Keratinocyte (primary cell): ENCODE measurements at regions not wholly inside any gene's neighbourhood (a gene's known extent, or its start where the extent isn't known, plus 50 kb on each side); places are given as distances from the start of the nearest gene placed in this dataset.

Source experiments
- DNase-seq: peaks from one replicate; pipeline ENCODE4 v3.0.0-alpha.2; 2011; ENCODE audit warnings: low read depth, missing footprints, low spot score
- FAIRE-seq: peaks from 2 replicates; lab custom pipeline; 2011; peaks lifted over from hg19 to GRCh38; lab: Jason Lieb, UNC
- H2AFZ ChIP-seq: 2 replicates; pipeline ENCODE4 v1.6.0; 2012; ENCODE audit warnings: low read length, control low read depth, inconsistent platforms; ENCODE audit not compliant: control insufficient read depth
- H3K27ac ChIP-seq: 2 replicates; pipeline ENCODE4 v1.5.1; 2011; ENCODE audit warnings: low read length; ENCODE audit not compliant: control insufficient read depth, insufficient read depth
- H3K27me3 ChIP-seq: 3 replicates; pipeline ENCODE4 v1.6.0; 2011; ENCODE audit warnings: low read length; ENCODE audit not compliant: control insufficient read depth, insufficient read depth; ENCODE audit errors: extremely low read depth
- H3K36me3 ChIP-seq, 2 experiments: 2 replicates in 1 of 2; 3 replicates in 1 of 2; pipeline ENCODE4 v1.5.1; 2011; ENCODE audit warnings: low read length in 2 of 2, mild to moderate bottlenecking in 1 of 2; ENCODE audit not compliant: control insufficient read depth in 2 of 2, insufficient read depth in 2 of 2; ENCODE audit errors: extremely low read depth in 1 of 2
- H3K4me1 ChIP-seq: 3 replicates; pipeline ENCODE4 v1.5.1; 2011; ENCODE audit warnings: low read length; ENCODE audit not compliant: control insufficient read depth, insufficient read depth; ENCODE audit errors: extremely low read depth
- H3K4me2 ChIP-seq: 3 replicates; pipeline ENCODE4 v1.6.0; 2011; ENCODE audit warnings: low read depth, low read length; ENCODE audit not compliant: control insufficient read depth, insufficient read depth; ENCODE audit errors: extremely low read depth
- H3K4me3 ChIP-seq, 3 experiments: fragments of 200-600 bp in 1 of 3; sonication (generic) in 1 of 3; 2 replicates in 2 of 3; 3 replicates in 1 of 3; pipeline ENCODE4 v1.5.1; 2011 to 2016; ENCODE audit warnings: low read length in 3 of 3, mild to moderate bottlenecking in 3 of 3, control low read depth in 2 of 3, inconsistent platforms in 1 of 3, low read depth in 1 of 3, mixed read lengths in 1 of 3, mixed run types in 1 of 3, moderate library complexity in 1 of 3; ENCODE audit not compliant: control insufficient read depth in 2 of 3, insufficient read depth in 2 of 3; ENCODE audit errors: extremely low read depth in 1 of 3
- H3K79me2 ChIP-seq: 2 replicates; pipeline ENCODE4 v1.6.0; 2012; ENCODE audit warnings: low read length; ENCODE audit not compliant: control insufficient read depth, insufficient read depth
- H3K9ac ChIP-seq: 3 replicates; pipeline ENCODE4 v1.6.0; 2011; ENCODE audit warnings: low read length; ENCODE audit not compliant: control insufficient read depth, insufficient read depth; ENCODE audit errors: extremely low read depth
- H3K9me1 ChIP-seq: 3 replicates; pipeline ENCODE4 v1.6.0; 2011; ENCODE audit warnings: low read length; ENCODE audit not compliant: control insufficient read depth, insufficient read depth; ENCODE audit errors: extremely low read depth
- H3K9me3 ChIP-seq: 2 replicates; pipeline ENCODE4 v1.5.1; 2012; ENCODE audit warnings: low read depth, low read length; ENCODE audit not compliant: control insufficient read depth
- H4K20me1 ChIP-seq: 3 replicates; pipeline ENCODE4 v1.6.0; 2011; ENCODE audit warnings: low read length; ENCODE audit not compliant: control insufficient read depth, insufficient read depth; ENCODE audit errors: extremely low read depth
- EZH2 ChIP-seq: IDR thresholded peaks from one replicate; pipeline ENCODE4 v1.6.1; 2012; ENCODE audit warnings: inconsistent platforms, mild to moderate bottlenecking, low read length, moderate library complexity
- dilution Hi-C: fragments of 300-500 bp; cut with MboI; formaldehyde crosslinking; loops from one replicate; pipeline ENCODE4 v1.7.0; 2020; ENCODE audit warnings: low sequenced_read_pairs; ENCODE audit not compliant: extremely low pct_ligation_motif_present
- TF ChIP-seq, protein P1 (sequence below), 3 experiments: IDR thresholded peaks in 1 of 3; conservative IDR thresholded peaks in 1 of 3; optimal IDR thresholded peaks in 1 of 3; 2 replicates in 2 of 3; 3 replicates in 1 of 3; pipeline versions ENCODE3 to v1.5.1; 2011; ENCODE audit warnings: low read length in 3 of 3, mild to moderate bottlenecking in 3 of 3, moderate library complexity in 2 of 3, control low read depth in 1 of 3, inconsistent platforms in 1 of 3; ENCODE audit not compliant: insufficient read depth in 2 of 3; ENCODE audit errors: extremely low read depth in 1 of 3

DNA sequence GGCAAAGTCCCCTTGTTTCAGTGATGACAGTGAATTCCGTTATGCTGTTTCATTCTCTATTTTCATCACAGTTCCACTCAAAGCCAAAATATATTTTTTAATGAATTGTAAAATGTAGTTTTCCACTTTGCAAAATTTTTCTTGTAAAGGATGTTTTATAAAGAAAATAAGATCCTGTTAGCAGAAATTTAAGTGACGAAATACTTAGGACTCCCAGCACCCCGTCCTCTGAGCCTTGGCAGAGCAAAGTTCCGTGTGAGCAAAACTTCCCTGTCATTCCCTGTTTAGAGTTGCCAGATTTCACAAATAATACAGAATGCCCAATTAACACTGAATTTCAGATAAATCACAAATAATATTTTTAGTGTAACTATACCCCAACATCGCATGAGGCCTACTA, 81.0 kb upstream of the RBPJ start:
- FAIRE-seq: no peak
- dilution Hi-C loops: no loop called here
- H3K9ac ChIP-seq: no peak overlapping the region

DNA sequence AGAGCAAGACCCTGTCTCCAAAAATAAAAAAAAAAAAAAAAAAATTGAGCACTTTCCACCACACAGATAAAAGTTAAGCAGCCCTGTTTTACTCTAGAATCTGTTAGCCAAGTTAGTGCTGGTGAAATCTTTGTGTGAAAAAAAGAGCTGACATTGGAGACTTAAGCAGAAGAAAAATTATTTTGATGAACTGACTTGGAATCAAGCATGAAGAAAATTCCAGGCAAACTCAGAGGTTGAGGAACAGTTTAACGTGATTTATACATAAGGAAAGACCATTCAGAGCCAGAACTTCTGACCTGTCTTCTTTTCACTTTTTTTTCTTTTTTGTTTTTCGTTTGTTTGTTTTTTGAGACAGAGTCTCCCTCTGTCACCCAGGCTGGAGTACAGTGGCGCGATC, 79.6 kb upstream of the RBPJ start:
- H3K4me1 ChIP-seq: peaks cover 11% of the 10 kb centered on the region
- H3K9ac ChIP-seq: no peak overlapping the region
- no peak overlapping the region for H3K4me2 ChIP-seq
- no peaks in the 10 kb centered on the region for H3K27me3 ChIP-seq
- H3K79me2 ChIP-seq: no peaks in the 10 kb centered on the region
- no peaks in the 10 kb centered on the region for H3K9me1 ChIP-seq
- TF ChIP-seq, protein P1, sequence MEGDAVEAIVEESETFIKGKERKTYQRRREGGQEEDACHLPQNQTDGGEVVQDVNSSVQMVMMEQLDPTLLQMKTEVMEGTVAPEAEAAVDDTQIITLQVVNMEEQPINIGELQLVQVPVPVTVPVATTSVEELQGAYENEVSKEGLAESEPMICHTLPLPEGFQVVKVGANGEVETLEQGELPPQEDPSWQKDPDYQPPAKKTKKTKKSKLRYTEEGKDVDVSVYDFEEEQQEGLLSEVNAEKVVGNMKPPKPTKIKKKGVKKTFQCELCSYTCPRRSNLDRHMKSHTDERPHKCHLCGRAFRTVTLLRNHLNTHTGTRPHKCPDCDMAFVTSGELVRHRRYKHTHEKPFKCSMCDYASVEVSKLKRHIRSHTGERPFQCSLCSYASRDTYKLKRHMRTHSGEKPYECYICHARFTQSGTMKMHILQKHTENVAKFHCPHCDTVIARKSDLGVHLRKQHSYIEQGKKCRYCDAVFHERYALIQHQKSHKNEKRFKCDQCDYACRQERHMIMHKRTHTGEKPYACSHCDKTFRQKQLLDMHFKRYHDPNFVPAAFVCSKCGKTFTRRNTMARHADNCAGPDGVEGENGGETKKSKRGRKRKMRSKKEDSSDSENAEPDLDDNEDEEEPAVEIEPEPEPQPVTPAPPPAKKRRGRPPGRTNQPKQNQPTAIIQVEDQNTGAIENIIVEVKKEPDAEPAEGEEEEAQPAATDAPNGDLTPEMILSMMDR (optimal IDR thresholded peaks at IDR 0.05 in 1 of 3, IDR thresholded peaks at IDR 0.05 in 1 of 3, conservative IDR thresholded peaks at IDR 0.05 in 1 of 3; ENCODE audit: extremely low read depth in 1 of 3, insufficient read depth in 2 of 3, low read length in 3 of 3): no peak
- no peak for TF ChIP-seq EZH2
- FAIRE-seq: no peak
- no peak overlapping the region for H2AFZ ChIP-seq
- no peak overlapping the region for H3K27ac ChIP-seq
- H3K36me3 ChIP-seq: no peaks in the 10 kb centered on the region
- no peak for DNase-seq
- H4K20me1 ChIP-seq: no peaks in the 10 kb centered on the region
- dilution Hi-C loops: no loop called here
- H3K9me3 ChIP-seq: no peaks in the 10 kb centered on the region
- H3K4me3 ChIP-seq: no peak overlapping the region

More for the DNA sequence above, 81.0 kb upstream of the RBPJ start:
- DNase-seq: no peak
- no peaks in the 10 kb centered on the region for H3K36me3 ChIP-seq
- H3K79me2 ChIP-seq: no peaks in the 10 kb centered on the region
- no peak overlapping the region for H3K4me3 ChIP-seq
- H2AFZ ChIP-seq: no peak overlapping the region
- H3K4me2 ChIP-seq: no peak overlapping the region
- no peak overlapping the region for H3K27ac ChIP-seq
- TF ChIP-seq, protein P1 (optimal IDR thresholded peaks at IDR 0.05 in 1 of 3, IDR thresholded peaks at IDR 0.05 in 1 of 3, conservative IDR thresholded peaks at IDR 0.05 in 1 of 3; ENCODE audit: extremely low read depth in 1 of 3, insufficient read depth in 2 of 3, low read length in 3 of 3): no peak
- TF ChIP-seq EZH2: no peak
- H3K9me3 ChIP-seq: no peaks in the 10 kb centered on the region
- peaks cover 23% of the 10 kb centered on the region for H3K4me1 ChIP-seq
- no peaks in the 10 kb centered on the region for H3K9me1 ChIP-seq
- H3K27me3 ChIP-seq: no peaks in the 10 kb centered on the region
- H4K20me1 ChIP-seq: no peaks in the 10 kb centered on the region
